ENCODE measurements at regions not wholly inside any gene's neighbourhood (a gene's known extent, or its start where the extent isn't known, plus 50 kb on each side); places are given as distances from the start of the nearest gene placed in this dataset.

DNA sequence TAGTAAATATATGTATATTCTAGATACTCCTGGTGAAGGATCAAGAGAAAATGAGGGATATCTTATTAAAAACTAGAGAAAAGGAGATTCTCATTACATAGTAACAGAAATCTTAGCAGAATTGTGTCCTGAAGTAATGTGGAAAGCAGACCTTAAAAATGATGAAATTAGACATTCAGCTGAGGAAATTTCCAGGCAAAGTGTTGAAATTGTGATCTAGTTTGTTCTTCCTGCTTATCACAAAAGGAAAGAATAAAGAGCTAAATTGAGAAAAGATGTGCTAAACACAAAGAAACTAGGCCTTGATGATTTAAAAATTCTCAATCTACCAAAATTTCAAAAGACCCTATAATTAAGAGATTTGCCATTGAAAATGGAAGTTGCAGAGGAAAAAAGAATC is 362.6 kb upstream of the PLSCR5 start:
- no peak overlapping the region for H3K4me3 ChIP-seq (ENCODE audit: low read depth in 2 of 2, low read length in 2 of 2)
- ChIA-PET CTCF (no interaction called here), POLR2A (no interaction called here)
- BruUV-seq (replicated peaks): no TSS peak
- DNase-seq (ENCODE audit: low read depth, low spot score) (no peak), ATAC-seq (no peak)
- no peak overlapping the region for H3K27ac ChIP-seq (ENCODE audit: low read length)
- no peaks in the 10 kb centered on the region for H3K4me1 ChIP-seq (ENCODE audit: control insufficient read depth, insufficient read depth, low read length)
- in situ Hi-C loops (cut with HindIII; ENCODE audit: low pct_unique_long_range_greater_than_20kb, low sequenced_read_pairs) (no loop called here), intact Hi-C loops (cut with micrococcal nuclease; ENCODE audit: unreplicated experiment) (no loop called here)
- H3K36me3 ChIP-seq (ENCODE audit: control insufficient read depth, insufficient read depth, low read length): no peaks in the 10 kb centered on the region
- H3K9me3 ChIP-seq (ENCODE audit: control insufficient read depth, insufficient read depth, low read depth, low read length): no peaks in the 10 kb centered on the region; the same call in 1 of the 2 replicates
- no peaks in the 10 kb centered on the region for H3K27me3 ChIP-seq (ENCODE audit: control insufficient read depth, insufficient read depth, low read length)
- TF ChIP-seq, protein P1, sequence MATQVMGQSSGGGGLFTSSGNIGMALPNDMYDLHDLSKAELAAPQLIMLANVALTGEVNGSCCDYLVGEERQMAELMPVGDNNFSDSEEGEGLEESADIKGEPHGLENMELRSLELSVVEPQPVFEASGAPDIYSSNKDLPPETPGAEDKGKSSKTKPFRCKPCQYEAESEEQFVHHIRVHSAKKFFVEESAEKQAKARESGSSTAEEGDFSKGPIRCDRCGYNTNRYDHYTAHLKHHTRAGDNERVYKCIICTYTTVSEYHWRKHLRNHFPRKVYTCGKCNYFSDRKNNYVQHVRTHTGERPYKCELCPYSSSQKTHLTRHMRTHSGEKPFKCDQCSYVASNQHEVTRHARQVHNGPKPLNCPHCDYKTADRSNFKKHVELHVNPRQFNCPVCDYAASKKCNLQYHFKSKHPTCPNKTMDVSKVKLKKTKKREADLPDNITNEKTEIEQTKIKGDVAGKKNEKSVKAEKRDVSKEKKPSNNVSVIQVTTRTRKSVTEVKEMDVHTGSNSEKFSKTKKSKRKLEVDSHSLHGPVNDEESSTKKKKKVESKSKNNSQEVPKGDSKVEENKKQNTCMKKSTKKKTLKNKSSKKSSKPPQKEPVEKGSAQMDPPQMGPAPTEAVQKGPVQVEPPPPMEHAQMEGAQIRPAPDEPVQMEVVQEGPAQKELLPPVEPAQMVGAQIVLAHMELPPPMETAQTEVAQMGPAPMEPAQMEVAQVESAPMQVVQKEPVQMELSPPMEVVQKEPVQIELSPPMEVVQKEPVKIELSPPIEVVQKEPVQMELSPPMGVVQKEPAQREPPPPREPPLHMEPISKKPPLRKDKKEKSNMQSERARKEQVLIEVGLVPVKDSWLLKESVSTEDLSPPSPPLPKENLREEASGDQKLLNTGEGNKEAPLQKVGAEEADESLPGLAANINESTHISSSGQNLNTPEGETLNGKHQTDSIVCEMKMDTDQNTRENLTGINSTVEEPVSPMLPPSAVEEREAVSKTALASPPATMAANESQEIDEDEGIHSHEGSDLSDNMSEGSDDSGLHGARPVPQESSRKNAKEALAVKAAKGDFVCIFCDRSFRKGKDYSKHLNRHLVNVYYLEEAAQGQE (IDR thresholded peaks at IDR 0.05; ENCODE audit: insufficient read depth in 1 of 2, low read depth in 2 of 2, low read length in 1 of 2): no peak
- TF ChIP-seq, protein P2, sequence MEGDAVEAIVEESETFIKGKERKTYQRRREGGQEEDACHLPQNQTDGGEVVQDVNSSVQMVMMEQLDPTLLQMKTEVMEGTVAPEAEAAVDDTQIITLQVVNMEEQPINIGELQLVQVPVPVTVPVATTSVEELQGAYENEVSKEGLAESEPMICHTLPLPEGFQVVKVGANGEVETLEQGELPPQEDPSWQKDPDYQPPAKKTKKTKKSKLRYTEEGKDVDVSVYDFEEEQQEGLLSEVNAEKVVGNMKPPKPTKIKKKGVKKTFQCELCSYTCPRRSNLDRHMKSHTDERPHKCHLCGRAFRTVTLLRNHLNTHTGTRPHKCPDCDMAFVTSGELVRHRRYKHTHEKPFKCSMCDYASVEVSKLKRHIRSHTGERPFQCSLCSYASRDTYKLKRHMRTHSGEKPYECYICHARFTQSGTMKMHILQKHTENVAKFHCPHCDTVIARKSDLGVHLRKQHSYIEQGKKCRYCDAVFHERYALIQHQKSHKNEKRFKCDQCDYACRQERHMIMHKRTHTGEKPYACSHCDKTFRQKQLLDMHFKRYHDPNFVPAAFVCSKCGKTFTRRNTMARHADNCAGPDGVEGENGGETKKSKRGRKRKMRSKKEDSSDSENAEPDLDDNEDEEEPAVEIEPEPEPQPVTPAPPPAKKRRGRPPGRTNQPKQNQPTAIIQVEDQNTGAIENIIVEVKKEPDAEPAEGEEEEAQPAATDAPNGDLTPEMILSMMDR (IDR thresholded peaks at IDR 0.05): no peak
- TF ChIP-seq POLR2AphosphoS5 (IDR thresholded peaks at IDR 0.05; ENCODE audit: low read depth, low read length) (no peak), SIN3A (IDR thresholded peaks at IDR 0.05; ENCODE audit: borderline replicate concordance, insufficient read depth, low read depth, low read length) (no peak), TCF7L2 (IDR thresholded peaks at IDR 0.05; ENCODE audit: low read depth, low read length) (no peak)

DNA sequence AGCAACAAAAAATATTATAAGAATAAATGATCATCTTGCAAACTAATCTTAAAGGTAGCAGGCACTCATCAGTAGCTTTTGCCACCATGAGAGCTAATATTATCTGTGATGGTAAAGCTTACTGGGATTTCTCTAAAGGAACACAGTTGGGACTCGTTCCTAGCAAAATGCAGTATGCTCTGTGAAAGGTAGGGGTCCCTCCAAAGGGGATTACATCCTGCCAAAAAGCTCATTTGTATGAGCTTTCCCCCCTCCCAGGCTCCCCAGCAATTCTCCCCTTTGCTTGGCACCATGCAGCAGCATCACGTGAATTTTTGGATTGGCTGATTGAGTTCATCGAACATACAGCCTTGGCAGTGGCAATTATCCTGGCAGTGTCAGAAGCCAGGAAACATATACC is 361.0 kb upstream of the PLSCR5 start:
- Histone ChIP-seq H3K4me3 (ENCODE audit: low read depth in 2 of 2, low read length in 2 of 2) (no peak overlapping the region), H3K36me3 (ENCODE audit: control insufficient read depth, insufficient read depth, low read length) (no peaks in the 10 kb centered on the region), H3K4me1 (ENCODE audit: control insufficient read depth, insufficient read depth, low read length) (no peaks in the 10 kb centered on the region), H3K9me3 (ENCODE audit: control insufficient read depth, insufficient read depth, low read depth, low read length) (no peaks in the 10 kb centered on the region; the same call in 1 of the 2 replicates), H3K27me3 (ENCODE audit: control insufficient read depth, insufficient read depth, low read length) (no peaks in the 10 kb centered on the region), H3K27ac (ENCODE audit: low read length) (no peak overlapping the region)
- in situ Hi-C loops (cut with HindIII; ENCODE audit: low pct_unique_long_range_greater_than_20kb, low sequenced_read_pairs) (no loop called here), intact Hi-C loops (cut with micrococcal nuclease; ENCODE audit: unreplicated experiment) (no loop called here)
- TF ChIP-seq POLR2AphosphoS5 (IDR thresholded peaks at IDR 0.05; ENCODE audit: low read depth, low read length) (no peak), TCF7L2 (IDR thresholded peaks at IDR 0.05; ENCODE audit: low read depth, low read length) (no peak), SIN3A (IDR thresholded peaks at IDR 0.05; ENCODE audit: borderline replicate concordance, insufficient read depth, low read depth, low read length) (no peak)
- TF ChIP-seq, protein P1 (IDR thresholded peaks at IDR 0.05; ENCODE audit: insufficient read depth in 1 of 2, low read depth in 2 of 2, low read length in 1 of 2): no peak
- TF ChIP-seq, protein P2 (IDR thresholded peaks at IDR 0.05): no peak
- ChIA-PET CTCF (no interaction called here), POLR2A (no interaction called here)
- ATAC-seq (no peak), DNase-seq (ENCODE audit: low read depth, low spot score) (no peak)
- no TSS peak for BruUV-seq (replicated peaks)
